ENCODE measurements at regions not wholly inside any gene's neighbourhood (a gene's known extent, or its start where the extent isn't known, plus 50 kb on each side); places are given as distances from the start of the nearest gene placed in this dataset.

DNA sequence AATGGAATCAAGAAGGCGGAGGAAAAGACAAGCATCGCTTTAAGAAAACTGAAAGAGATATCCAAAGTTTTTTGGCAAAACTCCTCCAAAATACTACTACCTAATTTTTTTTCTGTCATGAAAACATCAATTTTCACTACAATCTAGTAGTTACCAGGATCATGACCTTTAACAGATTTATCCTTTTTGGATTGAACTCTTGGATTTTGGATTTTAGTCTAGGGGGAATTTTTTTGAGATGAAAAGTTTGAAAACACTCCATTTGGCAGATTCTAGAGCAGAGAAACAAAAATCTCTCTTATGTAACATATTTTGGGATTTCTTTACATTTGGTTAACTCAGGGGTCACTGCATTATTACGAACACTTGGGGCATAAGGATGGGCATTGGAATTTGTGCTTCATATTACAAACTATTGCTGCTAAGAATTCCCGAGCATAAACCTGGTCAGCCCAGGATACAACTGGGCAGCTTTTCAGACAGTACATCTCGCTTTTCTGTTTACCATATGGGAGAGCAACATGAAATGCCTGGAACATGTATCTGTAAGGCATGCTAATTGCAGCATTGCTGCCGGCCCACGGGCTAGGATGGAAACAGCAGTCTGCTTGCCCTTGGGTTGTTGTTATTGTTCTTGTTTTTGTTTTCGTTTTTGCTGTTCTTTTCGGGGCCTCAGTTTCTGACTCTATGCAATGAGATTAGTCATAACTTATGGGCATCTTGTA is 264.3 kb downstream of the RHOU start:
- TF ChIP-seq POLR2A (IDR thresholded peaks at IDR 0.05): no peak
- TF ChIP-seq, protein P1, sequence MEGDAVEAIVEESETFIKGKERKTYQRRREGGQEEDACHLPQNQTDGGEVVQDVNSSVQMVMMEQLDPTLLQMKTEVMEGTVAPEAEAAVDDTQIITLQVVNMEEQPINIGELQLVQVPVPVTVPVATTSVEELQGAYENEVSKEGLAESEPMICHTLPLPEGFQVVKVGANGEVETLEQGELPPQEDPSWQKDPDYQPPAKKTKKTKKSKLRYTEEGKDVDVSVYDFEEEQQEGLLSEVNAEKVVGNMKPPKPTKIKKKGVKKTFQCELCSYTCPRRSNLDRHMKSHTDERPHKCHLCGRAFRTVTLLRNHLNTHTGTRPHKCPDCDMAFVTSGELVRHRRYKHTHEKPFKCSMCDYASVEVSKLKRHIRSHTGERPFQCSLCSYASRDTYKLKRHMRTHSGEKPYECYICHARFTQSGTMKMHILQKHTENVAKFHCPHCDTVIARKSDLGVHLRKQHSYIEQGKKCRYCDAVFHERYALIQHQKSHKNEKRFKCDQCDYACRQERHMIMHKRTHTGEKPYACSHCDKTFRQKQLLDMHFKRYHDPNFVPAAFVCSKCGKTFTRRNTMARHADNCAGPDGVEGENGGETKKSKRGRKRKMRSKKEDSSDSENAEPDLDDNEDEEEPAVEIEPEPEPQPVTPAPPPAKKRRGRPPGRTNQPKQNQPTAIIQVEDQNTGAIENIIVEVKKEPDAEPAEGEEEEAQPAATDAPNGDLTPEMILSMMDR (IDR thresholded peaks at IDR 0.05): no peak
